HG03469 (cell line): ENCODE measurements at regions not wholly inside any gene's neighbourhood (a gene's known extent, or its start where the extent isn't known, plus 50 kb on each side); places are given as distances from the start of the nearest gene placed in this dataset.

Source experiments
- ATAC-seq: cut with Tn5 transposase; IDR thresholded peaks from one replicate; pipeline ENCODE4 v1.9.1; 2021; ENCODE audit warnings: mild to moderate bottlenecking, moderate library complexity, moderate number of reproducible peaks; ENCODE audit not compliant: unreplicated experiment

GRCh38 chr22:48347311-48347710 lies 1480.4 kb downstream of the BRD1 start:
- no peak for ATAC-seq

GRCh38 chr22:48346911-48347310 lies 1480.8 kb downstream of the BRD1 start:
- no peak for ATAC-seq

GRCh38 chr22:48346311-48346710 lies 1481.4 kb downstream of the BRD1 start:
- ATAC-seq: no peak

GRCh38 chr22:48345631-48346030 lies 1482.0 kb downstream of the BRD1 start:
- ATAC-seq: no peak

- ATAC-seq: no peak
Measured at GRCh38 chr22:48343461-48343860, 1484.2 kb downstream of the BRD1 start.

- no peak for ATAC-seq
Measured at GRCh38 chr22:48342732-48343131, 1484.9 kb downstream of the BRD1 start.

- no peak for ATAC-seq
Measured at GRCh38 chr22:48342016-48342415, 1485.7 kb downstream of the BRD1 start.

GRCh38 chr22:48340727-48341709 lies 1486.7 kb downstream of the BRD1 start:
- ATAC-seq: no peak

GRCh38 chr22:48340191-48340590 lies 1487.5 kb downstream of the BRD1 start:
- ATAC-seq: no peak

- ATAC-seq: no peak
Measured at GRCh38 chr22:48338793-48339705, 1488.6 kb downstream of the BRD1 start.

GRCh38 chr22:48337957-48338792 lies 1489.5 kb downstream of the BRD1 start:
- no peak for ATAC-seq

- no peak for ATAC-seq
Measured at GRCh38 chr22:48336339-48337060, 1491.2 kb downstream of the BRD1 start.

- ATAC-seq: no peak
Measured at GRCh38 chr22:48335442-48336139, 1492.1 kb downstream of the BRD1 start.

GRCh38 chr22:48334971-48335370 lies 1492.7 kb downstream of the BRD1 start:
- ATAC-seq: no peak

GRCh38 chr22:48333816-48334735 lies 1493.6 kb downstream of the BRD1 start:
- no peak for ATAC-seq

- no peak for ATAC-seq
Measured at GRCh38 chr22:48333323-48333763, 1494.3 kb downstream of the BRD1 start.

- ATAC-seq: no peak
Measured at GRCh38 chr22:48332438-48333322, 1495.0 kb downstream of the BRD1 start.
